NCI-H187 (cell line): ENCODE measurements at regions not wholly inside any gene's neighbourhood (a gene's known extent, or its start where the extent isn't known, plus 50 kb on each side); places are given as distances from the start of the nearest gene placed in this dataset.
A peak's percentile ranks its signal among the peaks of the same experiment; 100 is the strongest.
"Not testable (repeated sequence)": the region's sequence is repeated elsewhere in the genome, so short reads cannot be mapped to it uniquely, and the experiment has no call there.

Experiments used
- DNase-seq, 2 experiments: peaks; one replicate each; lab custom pipeline; 2025; lab: John Stamatoyannopoulos, UW

DNA sequence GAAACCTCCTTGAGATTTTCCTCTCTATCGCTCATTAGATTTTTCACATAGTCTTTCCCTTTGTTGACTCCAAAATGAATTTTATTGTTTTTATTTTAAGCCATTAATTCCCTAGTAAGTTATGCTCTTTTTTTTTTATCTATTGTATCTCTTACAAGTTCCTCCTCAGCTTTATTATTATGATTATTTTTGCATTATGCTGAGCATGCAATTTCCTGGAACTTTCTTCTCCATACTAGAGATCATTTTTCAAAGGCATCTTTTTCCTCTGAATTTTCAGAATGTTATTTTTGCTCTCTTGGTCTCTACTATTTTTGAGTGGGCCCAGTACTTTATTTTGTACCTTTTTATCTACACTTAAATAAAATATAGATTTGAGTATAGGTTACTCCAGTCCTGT is 376.6 kb upstream of the SEMA6A start:
- DNase-seq: no peak

DNA sequence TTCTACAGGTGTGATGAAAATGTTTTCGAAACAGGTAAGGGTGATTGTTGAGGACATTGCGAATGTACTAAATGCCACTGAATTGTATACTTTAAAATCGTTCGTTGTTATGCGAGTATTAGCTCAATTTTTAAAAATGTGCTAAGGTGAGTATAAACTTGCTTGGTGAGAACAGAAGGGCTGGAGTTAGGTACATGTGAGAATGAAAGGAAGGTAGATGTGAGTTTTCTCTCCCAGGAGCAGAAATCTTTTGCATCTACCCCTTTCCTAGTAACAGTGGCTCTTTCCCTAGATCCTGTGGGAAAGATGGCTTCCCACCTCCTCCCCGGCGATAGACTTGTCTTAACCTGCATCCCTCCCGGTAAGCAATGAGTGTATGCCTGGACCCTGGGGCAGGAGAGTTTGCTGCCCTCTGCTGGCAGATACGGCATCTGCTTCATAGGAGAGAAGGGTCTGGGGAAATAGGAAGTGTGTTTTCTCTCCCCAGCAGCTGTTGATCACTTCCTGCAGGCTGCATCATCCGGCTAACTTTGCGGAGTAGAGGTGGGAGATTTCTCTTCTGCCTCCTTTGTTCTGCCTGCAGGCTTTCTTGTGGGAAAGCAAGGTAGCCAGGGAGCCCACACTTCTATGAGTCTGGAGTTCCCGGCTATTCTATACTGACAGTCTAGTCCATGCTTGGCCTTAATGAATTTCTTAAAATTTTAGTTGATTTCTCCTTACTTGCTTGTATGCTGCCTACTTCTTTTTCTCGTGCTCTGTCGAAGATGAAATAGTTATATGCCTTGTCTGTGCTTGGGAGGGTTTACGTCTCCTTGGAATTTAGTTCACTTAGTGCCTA is 373.3 kb upstream of the SEMA6A start:
- DNase-seq: peak; percentile 20 to 34

DNA sequence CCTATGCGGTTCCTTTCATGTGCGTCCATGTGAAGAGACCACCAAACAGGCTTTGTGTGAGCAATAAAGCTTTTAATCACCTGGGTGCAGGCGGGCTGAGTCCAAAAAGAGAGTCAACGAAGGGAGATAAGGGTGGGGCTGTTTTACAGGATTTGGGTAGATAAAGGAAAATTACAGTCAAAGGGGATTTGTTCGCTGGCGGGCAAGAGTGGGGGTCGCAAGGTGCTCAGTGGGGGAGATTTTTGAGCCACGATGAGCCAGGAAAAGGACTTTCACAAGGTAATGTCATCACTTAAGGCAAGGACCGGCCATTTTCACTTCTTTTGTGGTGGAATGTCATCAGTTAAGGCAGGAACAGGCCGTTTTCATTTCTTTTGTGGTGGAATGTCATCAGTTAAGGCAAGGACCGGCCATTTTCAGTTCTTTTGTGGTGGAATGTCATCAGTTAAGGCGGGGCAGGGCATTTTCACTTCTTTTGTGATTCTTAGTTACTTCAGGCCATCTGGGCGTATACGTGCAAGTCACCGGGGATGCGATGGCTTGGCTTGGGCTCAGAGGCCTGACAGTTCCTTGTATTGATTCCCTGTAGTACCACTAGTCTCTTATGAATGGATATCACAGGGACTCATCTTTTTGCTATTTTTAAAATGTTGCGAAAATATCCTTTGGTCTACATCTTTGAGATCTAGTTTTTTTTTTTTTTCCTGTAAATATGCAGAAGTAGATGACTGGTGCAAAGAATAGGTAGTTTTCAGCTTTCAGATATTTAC is 371.2 kb upstream of the SEMA6A start:
- DNase-seq: not testable (repeated sequence)

DNA sequence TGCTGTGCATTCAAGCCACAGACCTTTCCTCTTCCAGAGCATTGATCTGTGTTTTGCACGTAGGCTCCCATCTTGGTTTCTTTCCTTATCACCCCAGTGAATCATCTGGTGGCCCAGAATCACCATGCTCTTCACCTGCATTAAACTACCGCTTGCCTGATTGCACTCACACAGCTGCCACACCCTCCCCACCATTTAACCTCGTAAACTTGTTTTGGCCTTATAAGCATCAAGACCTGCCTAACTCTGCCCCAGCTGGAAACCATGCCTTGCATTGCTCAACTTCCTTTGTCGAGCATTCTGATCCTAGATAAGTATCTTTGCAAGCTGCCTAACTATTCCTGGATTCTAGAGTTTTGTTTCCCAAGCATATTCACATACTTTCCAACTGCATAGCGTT is 369.6 kb upstream of the SEMA6A start:
- no peak for DNase-seq

DNA sequence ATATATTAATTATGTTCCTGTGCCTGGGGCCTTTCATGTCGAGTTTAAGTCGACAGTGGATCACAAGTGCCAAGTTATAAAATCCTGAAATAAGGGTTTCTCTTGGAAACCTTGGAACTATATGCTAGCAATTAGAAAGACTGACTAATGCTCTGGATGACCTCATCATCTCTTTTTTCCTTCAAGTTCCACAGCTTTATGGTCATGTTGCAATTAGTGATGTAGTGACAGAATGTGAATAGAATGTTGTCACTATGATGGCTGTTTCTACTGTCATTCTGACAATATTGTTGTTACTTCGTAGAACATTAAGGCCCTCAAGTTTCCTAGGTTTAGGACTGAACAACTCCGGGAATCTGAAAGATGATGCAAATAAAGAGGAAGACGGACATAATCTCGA is 368.0 kb upstream of the SEMA6A start:
- DNase-seq: no peak

DNA sequence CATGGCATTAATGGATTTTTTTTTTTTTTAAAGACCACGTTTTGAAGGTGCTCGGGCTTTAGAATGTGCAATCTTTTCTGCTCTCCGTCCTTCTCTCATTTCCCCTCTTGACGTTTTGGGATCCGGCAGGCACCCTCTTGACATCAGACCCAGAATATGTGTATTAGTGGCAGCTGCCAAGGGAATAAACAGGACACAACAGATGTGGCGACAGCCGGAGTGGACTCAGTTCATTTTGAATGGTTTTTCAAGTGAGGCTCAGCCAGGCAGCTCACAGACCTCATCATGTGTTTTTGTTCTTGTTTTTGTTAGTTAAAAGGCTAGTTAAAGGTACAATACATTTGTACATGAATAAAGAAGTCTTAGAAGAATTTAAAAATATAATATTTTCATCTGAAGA is 365.0 kb upstream of the SEMA6A start:
- DNase-seq: no peak

DNA sequence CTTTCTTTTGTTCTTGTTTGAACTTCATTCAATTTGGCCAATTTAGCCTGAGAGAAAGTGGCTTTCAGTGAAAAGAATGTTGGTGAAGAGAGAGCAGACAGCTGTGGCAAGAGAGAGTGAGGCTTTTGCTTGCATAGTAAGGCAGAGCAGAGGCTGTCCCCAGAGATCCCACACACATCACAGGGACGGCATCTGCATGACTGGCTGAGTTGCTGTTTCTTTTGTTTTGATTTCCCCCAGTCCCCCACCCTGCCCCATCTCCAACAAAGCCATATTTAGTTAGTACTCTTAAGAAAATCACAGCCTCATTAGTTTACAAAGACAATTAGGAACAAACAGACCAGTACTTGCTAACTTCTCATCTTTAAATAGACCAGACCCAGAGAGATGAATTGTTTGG is 363.9 kb upstream of the SEMA6A start:
- no peak for DNase-seq

DNA sequence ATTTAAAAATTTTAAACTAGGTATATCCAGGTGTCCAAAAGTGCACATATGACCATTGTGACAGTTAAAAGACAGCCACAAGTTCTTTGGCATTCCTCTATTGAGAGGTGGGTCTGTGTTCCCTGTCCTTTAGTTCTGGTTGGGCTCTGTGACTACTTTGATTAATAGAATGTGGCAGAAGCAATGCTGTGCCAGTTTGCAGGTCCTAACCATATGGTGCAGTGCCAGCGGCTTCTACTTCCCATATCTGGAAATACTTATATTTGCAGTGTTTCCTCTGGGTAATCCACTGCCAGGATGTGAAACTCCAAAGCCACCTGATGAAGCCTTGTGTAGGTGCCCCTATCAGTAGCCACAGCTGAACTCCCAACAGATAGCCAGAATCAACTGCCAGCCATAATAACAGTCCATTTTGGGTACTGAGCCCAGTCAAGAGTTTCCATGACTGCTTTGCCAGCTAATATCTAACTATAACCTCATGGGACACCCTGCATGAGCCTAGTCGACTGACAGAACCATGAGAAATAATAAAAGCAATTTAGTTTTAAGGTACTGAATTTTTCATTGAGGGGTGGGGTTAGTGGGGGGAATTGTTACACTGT is 361.0 kb upstream of the SEMA6A start:
- no peak for DNase-seq

DNA sequence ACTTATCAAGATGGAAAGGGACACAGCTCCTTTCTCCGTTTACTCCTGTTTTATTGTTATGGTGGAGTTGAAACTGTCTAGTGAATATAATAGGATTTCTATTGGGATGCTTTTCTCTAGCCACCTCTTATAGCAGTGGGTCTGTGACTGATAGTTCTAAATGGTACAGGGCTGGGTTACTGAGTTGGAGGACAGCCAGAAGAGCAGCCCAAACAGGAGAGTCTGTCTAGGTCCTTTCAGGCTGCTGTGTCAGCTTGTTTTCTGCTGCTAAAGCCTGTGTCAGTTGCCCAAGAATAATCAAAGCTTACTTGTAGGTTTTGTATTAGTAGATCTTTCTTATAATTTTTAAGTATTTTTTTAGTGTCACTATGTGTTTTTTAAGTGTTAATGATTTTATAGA is 356.0 kb upstream of the SEMA6A start:
- no peak for DNase-seq

DNA sequence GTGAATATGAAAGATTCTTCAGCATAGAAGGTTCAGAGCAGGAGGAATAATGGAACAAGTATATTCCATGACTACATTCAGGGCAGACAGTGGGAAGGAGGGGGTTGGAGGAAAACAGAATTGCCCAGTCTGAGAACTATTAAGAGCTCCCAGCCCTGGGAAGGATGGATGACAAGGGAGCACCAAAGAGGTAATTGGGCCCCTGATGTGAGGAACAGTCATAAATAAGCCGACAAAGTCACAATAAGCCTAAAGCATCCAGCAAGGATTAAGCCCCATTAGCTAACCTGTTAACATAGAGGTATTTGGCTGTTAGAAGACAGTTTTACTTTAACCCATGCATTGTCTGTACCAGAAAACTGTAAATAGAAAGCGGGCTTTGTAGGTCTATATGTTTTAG is 348.7 kb upstream of the SEMA6A start:
- DNase-seq: no peak

DNA sequence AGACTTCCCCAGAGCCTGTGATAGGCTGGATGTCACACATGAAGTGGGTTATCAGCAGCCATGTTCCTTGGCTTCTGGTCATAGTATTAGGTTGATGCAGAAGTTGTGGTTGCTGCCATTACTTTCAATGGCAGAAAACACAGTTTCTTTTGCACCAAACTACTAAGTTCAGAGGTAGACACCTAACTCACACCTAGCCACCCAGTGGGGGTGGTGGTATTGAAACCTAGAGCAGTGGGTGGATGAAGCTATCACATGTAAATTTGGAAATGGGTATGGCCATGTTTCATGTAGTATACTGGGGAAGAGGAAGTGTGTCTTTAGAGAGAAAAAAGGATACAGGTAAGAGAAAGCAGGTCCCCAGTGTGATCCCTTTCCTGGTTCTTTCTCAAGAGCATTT is 347.9 kb upstream of the SEMA6A start:
- no peak for DNase-seq

DNA sequence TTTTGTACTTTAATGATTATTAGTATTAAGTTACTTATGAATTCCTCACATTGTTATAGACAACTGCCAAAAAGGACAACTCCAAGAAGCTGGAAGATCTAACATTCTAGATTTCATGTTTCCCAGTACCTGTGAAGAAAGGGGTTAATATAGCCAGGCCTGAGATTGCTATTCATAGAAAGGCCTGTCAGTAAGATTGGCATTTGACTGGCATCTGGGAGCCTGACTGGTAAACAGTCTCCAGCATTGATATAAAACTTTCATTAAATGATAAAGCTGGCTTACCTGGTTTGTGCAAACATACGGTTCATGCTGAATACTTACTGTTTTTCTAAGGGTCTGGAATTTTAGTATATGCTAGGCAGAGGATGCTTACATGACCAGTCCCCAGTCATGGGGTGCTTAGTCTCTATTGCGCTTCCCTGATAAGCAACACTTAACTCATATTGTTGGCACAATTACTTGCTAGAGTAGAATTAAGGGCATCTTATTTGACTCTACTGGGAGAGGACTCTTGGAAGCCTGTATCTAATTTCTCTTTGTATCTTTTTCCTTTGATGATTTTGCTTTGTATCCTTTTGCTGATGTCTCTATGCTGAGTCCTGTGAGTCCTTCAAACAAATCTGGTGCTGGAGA is 340.4 kb upstream of the SEMA6A start:
- DNase-seq: no peak

DNA sequence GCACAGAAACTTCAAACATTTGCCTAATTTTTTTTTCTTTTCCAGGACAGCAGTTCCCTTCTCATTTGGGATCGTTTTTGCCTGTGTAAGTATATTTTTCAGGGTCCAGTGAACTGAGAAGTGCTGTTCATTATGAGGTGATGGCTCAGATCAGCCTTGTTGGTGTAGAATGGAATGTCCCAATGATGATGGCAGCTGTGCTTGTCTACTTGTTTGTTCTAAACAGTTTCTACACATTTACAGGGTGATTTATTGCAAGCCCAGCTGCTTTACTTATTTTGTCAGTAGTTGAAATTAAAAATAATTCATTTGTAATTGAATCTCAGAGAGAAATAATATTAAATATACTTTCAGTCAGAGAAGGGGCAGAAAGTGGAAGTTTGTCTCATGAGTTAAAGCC is 337.6 kb upstream of the SEMA6A start:
- no peak for DNase-seq

DNA sequence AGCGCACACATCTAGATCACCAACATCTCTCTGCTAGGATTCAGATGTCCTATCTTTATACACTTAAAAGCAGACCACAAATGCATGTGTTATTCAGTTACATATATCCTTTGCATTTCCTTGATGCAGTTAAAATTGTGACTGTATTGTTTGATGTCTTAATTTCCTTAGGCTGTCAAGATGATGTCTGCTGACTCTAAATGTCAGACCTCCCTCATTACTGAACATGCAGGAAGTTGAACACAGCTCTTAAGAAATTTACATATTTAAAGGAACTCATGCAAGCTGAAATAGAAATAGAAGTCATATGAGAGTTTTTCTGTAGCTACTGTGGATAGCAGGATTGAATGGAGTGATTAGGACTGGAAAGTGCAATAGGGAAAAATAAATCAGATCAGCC is 336.5 kb upstream of the SEMA6A start:
- no peak for DNase-seq

DNA sequence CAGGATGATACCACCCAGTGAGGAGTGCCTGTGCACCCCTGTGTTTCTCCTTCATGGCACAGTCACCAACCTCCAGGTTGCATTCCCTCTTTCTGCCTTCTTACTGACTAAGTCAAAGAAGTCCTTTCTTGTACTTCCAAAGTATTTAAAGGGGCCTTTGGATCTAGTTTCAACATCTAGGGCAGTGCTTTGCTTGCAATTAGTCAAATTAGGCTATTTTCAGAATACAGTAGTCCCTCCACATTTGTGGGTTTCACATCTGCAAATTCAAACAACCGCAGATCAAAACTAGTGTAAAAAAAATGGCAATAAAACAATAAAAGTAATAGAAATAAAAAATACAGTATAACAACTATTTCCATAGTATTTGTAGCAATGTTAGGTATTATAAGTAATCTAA is 333.9 kb upstream of the SEMA6A start:
- no peak for DNase-seq

DNA sequence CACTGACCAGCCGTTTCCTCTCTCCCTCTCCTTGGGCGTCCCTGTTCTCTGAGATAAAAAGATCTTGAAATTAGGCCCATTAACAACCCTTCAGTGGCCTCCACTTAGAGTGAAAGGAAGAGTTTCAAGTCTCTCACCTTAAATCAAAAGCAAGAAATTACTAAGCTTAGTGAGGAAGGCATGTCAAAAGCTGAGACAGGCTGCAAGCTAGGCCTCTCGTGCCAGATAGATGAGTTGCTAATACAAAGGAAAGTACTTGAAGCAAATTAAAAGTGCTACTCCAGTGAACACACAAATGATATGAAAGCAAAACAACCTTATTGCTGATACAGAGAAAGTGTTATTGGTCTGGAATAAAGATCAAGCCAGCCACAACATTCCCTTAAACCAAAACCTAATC is 331.3 kb upstream of the SEMA6A start:
- no peak for DNase-seq

DNA sequence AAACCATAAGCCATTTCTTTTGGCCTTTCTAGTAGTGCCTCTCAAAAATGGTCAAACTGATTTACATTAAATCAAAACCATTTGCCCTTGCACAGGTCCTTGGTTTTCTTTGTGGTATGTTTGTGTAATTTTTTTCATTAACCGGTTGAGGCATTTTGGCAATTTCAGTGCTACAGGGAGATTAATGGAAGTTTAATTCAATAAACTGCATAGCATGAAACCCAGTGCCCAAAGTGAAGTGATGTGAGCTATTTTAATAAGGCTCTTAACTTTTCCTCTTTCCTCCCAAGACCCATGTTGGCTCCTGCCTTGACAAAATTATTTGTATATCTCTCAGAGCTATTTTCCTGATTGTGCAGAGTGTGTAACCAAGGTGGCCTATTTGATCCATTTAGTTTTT is 326.2 kb upstream of the SEMA6A start:
- DNase-seq: no peak

DNA sequence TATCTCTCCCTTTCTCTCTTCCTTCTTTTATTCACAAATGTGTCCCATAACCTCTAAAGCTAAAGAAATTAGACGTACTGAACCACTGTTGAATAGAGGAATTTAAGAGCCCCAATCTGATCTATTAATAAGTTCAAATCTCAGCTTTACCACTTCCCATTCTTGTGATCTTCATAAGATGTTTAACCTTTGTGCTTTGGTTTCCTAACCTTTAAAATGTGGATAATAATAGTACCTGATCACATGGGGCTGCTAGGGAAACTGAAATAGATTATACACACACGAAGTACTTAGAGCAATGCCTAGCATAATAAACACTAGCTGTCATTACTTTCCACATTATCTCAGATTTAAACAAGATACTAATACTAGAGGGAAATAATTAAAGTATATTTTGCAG is 324.3 kb upstream of the SEMA6A start:
- DNase-seq: no peak

DNA sequence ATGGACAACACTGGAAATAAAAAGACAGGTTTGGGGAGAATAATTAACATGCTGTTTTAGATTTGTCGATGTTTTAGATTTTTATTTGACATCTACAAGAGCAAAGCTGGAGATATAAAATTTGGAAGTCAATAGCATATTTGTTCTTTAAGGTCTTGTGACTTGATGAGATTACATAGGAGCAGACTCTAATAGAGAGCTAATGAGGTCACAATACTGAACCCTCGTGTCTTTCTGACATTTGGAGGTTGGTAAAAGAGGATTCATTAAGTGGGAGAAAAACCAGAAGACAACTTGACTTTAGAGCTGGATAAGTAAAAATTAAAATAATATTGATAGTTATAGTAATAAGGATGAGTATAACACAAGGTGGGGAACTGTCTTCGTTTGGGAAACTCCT is 322.7 kb upstream of the SEMA6A start:
- no peak for DNase-seq

DNA sequence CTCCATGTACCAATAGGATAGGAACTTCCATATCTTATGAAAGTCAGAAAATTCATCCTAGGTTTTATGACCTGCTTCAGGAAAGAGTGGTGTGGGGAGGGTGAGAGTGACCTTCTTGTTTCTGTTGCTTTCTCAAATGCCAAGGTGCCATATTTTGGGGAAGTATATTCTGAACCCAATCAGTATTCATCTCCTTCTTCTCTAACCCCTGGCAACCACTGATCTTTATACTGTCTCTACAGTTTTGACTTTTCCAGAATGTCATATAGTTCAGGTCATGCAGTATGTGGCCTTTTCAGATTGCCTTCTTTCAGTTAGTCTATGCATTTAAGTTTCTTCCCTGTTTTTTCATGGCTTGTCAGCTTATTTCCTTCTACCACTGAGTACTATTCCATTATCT is 321.4 kb upstream of the SEMA6A start:
- DNase-seq: no peak

DNA sequence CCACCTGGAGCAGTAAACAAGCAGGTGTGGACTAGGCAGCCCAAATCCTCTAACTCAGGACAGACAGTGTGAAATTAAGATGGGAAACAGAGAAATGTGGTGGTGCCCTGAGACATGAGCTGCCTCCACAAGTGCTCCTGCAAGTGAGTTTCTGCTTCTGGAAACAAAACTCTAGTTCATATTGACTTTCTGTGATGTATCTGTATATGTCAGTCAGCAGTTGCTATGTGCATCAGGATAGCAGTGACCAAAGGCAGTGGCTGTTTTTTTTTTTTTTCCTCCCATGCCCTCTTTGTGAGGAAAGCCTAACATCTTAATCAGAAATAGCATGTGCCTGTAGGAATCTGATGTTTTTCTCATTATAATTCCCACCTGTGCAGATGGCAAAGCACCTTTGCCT is 318.4 kb upstream of the SEMA6A start:
- no peak for DNase-seq

DNA sequence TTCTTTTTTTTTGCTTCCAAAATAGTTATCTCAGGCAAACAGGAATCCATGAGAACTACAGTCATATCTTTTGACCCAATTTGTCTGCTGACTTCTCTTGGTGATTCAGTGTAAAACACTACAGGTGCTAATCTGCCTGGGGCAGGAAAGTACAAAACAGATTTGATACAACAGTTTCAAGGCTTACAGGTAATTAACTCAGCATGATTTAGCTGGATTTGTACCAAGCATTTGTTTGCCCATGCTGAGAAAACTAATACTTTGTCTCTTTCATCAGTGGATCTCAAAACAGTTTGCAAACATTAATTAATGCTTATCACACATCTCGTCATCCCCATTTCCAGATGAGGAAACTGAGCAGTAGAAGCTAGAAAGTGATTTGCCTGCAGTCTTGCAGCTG is 312.5 kb upstream of the SEMA6A start:
- DNase-seq: no peak

DNA sequence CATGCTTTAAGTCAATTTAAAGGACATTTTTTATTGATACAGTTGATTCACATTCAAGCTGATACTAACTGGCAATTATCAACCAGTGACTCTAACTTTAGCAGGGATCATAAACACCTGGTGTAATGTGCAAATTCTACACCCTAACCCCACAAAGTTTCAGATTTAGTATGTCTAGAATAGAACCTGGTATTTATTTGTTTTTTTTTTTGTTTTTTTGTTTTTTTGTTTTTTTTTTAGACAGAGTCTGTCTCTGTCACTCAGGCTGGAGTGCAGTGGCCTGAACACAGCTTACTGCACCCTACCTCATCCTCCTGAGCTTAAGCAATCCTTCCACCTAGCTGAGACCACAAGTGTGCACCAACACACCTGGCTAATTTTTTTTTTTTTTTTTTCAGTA is 311.2 kb upstream of the SEMA6A start:
- DNase-seq: no peak
